ENCODE measurements at regions not wholly inside any gene's neighbourhood (a gene's known extent, or its start where the extent isn't known, plus 50 kb on each side); places are given as distances from the start of the nearest gene placed in this dataset.
"Not testable (repeated sequence)": the region's sequence is repeated elsewhere in the genome, so short reads cannot be mapped to it uniquely, and the experiment has no call there.

- no peak for TF ChIP-seq CTCF (IDR thresholded peaks at IDR 0.05; ENCODE audit: insufficient read depth, low read depth, low read length)
- H3K27me3 ChIP-seq (ENCODE audit: control insufficient read depth, insufficient read depth, low read length): no peaks in the 10 kb centered on the region
- H3K36me3 ChIP-seq (ENCODE audit: control insufficient read depth, insufficient read depth, low read length): no peaks in the 10 kb centered on the region
- DNase-seq (ENCODE audit: low read depth): no peak
- no peak overlapping the region for H3K4me3 ChIP-seq (ENCODE audit: low read depth, low read length)
- ChIA-PET POLR2A (no interaction called here), CTCF (interaction anchor here (1.0 to 1.7 kb wide), 3 partner anchors 22 to 791 kb away, joined by 3 to 6 read pairs (median 4); no protein-coding TSS in a partner anchor)
Observed at GRCh38 chr16:59634951-59635350, 900.8 kb upstream of the GOT2 start.

- TF ChIP-seq CTCF (IDR thresholded peaks at IDR 0.05; ENCODE audit: insufficient read depth, low read depth, low read length): no peak
- CTCF ChIA-PET: interaction anchor here (0.7 to 1.7 kb wide), 4 partner anchors 10 to 569 kb away, joined by 3 to 6 read pairs (median 4); no protein-coding TSS in a partner anchor
- Histone ChIP-seq H3K4me3 (ENCODE audit: low read depth, low read length) (no peak overlapping the region), H3K36me3 (ENCODE audit: control insufficient read depth, insufficient read depth, low read length) (no peaks in the 10 kb centered on the region), H3K27me3 (ENCODE audit: control insufficient read depth, insufficient read depth, low read length) (no peaks in the 10 kb centered on the region)
- DNase-seq (ENCODE audit: low read depth): peak; percentile 53
- POLR2A ChIA-PET: interaction anchor here (0.6 kb wide), 2 partner anchors 10 to 251 kb away, joined by 3 read pairs; no protein-coding TSS in a partner anchor
Observed at GRCh38 chr16:59634004-59634579, 900.0 kb upstream of the GOT2 start.

GRCh38 chr16:59632276-59632855 lies 898.2 kb upstream of the GOT2 start:
- Histone ChIP-seq H3K4me3 (ENCODE audit: low read depth, low read length) (no peak overlapping the region), H3K27me3 (ENCODE audit: control insufficient read depth, insufficient read depth, low read length) (no peaks in the 10 kb centered on the region), H3K36me3 (ENCODE audit: control insufficient read depth, insufficient read depth, low read length) (no peaks in the 10 kb centered on the region)
- no peak for TF ChIP-seq CTCF (IDR thresholded peaks at IDR 0.05; ENCODE audit: insufficient read depth, low read depth, low read length)
- ChIA-PET POLR2A (interaction anchor here (0.6 kb wide), 1 partner anchor 14 kb away, joined by 4 read pairs; no protein-coding TSS in a partner anchor), CTCF (no interaction called here)
- no peak for DNase-seq (ENCODE audit: low read depth)

GRCh38 chr16:59624381-59624780 lies 890.3 kb upstream of the GOT2 start:
- H3K27me3 ChIP-seq (ENCODE audit: control insufficient read depth, insufficient read depth, low read length); POLR2A ChIA-PET; H3K4me3 ChIP-seq (ENCODE audit: low read depth, low read length); DNase-seq (ENCODE audit: low read depth); H3K36me3 ChIP-seq (ENCODE audit: control insufficient read depth, insufficient read depth, low read length): not testable (repeated sequence)
- CTCF ChIA-PET: interaction anchor here (1.0 kb wide), 1 partner anchor 9 kb away, joined by 3 read pairs; no protein-coding TSS in a partner anchor

GRCh38 chr16:59614466-59615240 lies 880.5 kb upstream of the GOT2 start:
- POLR2A ChIA-PET: no interaction called here
- Histone ChIP-seq H3K4me3 (ENCODE audit: low read depth, low read length) (no peak overlapping the region), H3K27me3 (ENCODE audit: control insufficient read depth, insufficient read depth, low read length) (no peaks in the 10 kb centered on the region), H3K36me3 (ENCODE audit: control insufficient read depth, insufficient read depth, low read length) (no peaks in the 10 kb centered on the region)
- CTCF ChIA-PET: no interaction called here
- no peak for TF ChIP-seq CTCF (IDR thresholded peaks at IDR 0.05; ENCODE audit: insufficient read depth, low read depth, low read length)
- no peak for DNase-seq (ENCODE audit: low read depth)

- POLR2A ChIA-PET: interaction anchor here (0.6 kb wide), 1 partner anchor 543 kb away, joined by 3 read pairs; no protein-coding TSS in a partner anchor
- CTCF ChIA-PET: interaction anchor here (1.9 kb wide), 1 partner anchor 21 kb away, joined by 4 read pairs; no protein-coding TSS in a partner anchor
- not testable (repeated sequence) for H3K27me3 ChIP-seq (ENCODE audit: control insufficient read depth, insufficient read depth, low read length); H3K36me3 ChIP-seq (ENCODE audit: control insufficient read depth, insufficient read depth, low read length); H3K4me3 ChIP-seq (ENCODE audit: low read depth, low read length); DNase-seq (ENCODE audit: low read depth)
Observed at GRCh38 chr16:59612910-59613620, 878.9 kb upstream of the GOT2 start.

Data from BJ (cell line).